H1 (cell line): ENCODE measurements at regions not wholly inside any gene's neighbourhood (a gene's known extent, or its start where the extent isn't known, plus 50 kb on each side); places are given as distances from the start of the nearest gene placed in this dataset.

Experiments
- CTBP2 ChIP-seq: IDR thresholded peaks from 2 replicates; pipeline ENCODE4 v1.7.0; 2011; ENCODE audit warnings: borderline replicate concordance, mild to moderate bottlenecking, moderate library complexity, mixed read lengths, low read length; ENCODE audit not compliant: insufficient read depth, insufficient read length
- HDAC2 ChIP-seq, 2 experiments: fragments of 300-600 bp in 1 of 2; sonication (generic) in 1 of 2; IDR thresholded peaks; 2 replicates each; pipeline ENCODE4 v1.6.1; 2011 to 2012; ENCODE audit warnings: low read depth in 2 of 2, low read length in 2 of 2, mild to moderate bottlenecking in 2 of 2, moderate library complexity in 2 of 2, borderline replicate concordance in 1 of 2, inconsistent platforms in 1 of 2
- NRF1 ChIP-seq: IDR thresholded peaks from 2 replicates; pipeline ENCODE4 v1.6.1; 2011; ENCODE audit warnings: mild to moderate bottlenecking, low read depth, low read length, improper control_type of control experiment
- PHF8 ChIP-seq: fragments of 200-600 bp; sonication (generic); conservative IDR thresholded peaks from 2 replicates; pipeline ENCODE4 v1.7.1; 2012; ENCODE audit warnings: low read depth, mild to moderate bottlenecking, inconsistent platforms, low read length, moderate library complexity
- POLR2A ChIP-seq, 2 experiments: IDR thresholded peaks; 1 replicate in 1 of 2; 2 replicates in 1 of 2; pipeline ENCODE4 v1.6.1; 2011; ENCODE audit warnings: low read depth in 2 of 2, low read length in 2 of 2, mild to moderate bottlenecking in 2 of 2; ENCODE audit errors: control extremely low read depth in 1 of 2
- POU5F1 ChIP-seq: IDR thresholded peaks from 2 replicates; pipeline ENCODE4 v1.6.1; 2011; ENCODE audit warnings: low read depth, mild to moderate bottlenecking, low read length, moderate library complexity
- RFX5 ChIP-seq: IDR thresholded peaks from 2 replicates; pipeline ENCODE4 v1.6.1; 2011; ENCODE audit warnings: low read depth, low read length, improper control_type of control experiment, borderline replicate concordance
- RXRA ChIP-seq: IDR thresholded peaks from 2 replicates; pipeline ENCODE4 v1.6.1; 2011; ENCODE audit warnings: low read depth, mild to moderate bottlenecking, low read length, moderate library complexity; ENCODE audit not compliant: insufficient read depth
- SIX5 ChIP-seq: IDR thresholded peaks from 2 replicates; pipeline ENCODE4 v1.6.1; 2011; ENCODE audit warnings: mild to moderate bottlenecking, low read depth, low read length
- TAF1 ChIP-seq: IDR thresholded peaks from 2 replicates; pipeline ENCODE4 v1.6.1; 2011; ENCODE audit warnings: mild to moderate bottlenecking, low read depth, low read length
- TF ChIP-seq, protein P1 (sequence below): fragments of 300-600 bp; sonication (generic); IDR thresholded peaks from 2 replicates; pipeline ENCODE4 v1.7.1; 2012; ENCODE audit warnings: low read length, moderate library complexity, mild to moderate bottlenecking, inconsistent platforms; ENCODE audit not compliant: insufficient replicate concordance

DNA sequence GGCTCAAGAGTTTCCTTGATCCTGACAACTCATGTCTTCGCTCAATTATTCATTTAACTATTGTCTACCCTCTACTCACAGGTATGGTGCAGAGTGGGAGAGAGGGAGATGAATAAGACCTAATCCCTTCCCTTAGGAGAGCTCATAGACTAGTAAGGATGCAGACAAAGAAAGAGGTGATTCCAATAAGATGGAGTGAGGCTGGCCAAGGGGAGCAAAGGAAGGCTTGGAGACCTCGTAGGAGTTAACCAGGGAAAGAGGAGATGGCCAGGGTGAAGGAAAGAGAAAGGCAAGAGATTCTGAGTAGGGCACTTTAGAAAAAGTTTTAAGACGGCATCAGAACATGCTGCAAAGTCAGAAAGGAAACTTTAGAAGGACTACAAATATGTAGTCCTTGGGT is 588.5 kb downstream of the VRK1 start (continued):
- TF ChIP-seq, protein P1, sequence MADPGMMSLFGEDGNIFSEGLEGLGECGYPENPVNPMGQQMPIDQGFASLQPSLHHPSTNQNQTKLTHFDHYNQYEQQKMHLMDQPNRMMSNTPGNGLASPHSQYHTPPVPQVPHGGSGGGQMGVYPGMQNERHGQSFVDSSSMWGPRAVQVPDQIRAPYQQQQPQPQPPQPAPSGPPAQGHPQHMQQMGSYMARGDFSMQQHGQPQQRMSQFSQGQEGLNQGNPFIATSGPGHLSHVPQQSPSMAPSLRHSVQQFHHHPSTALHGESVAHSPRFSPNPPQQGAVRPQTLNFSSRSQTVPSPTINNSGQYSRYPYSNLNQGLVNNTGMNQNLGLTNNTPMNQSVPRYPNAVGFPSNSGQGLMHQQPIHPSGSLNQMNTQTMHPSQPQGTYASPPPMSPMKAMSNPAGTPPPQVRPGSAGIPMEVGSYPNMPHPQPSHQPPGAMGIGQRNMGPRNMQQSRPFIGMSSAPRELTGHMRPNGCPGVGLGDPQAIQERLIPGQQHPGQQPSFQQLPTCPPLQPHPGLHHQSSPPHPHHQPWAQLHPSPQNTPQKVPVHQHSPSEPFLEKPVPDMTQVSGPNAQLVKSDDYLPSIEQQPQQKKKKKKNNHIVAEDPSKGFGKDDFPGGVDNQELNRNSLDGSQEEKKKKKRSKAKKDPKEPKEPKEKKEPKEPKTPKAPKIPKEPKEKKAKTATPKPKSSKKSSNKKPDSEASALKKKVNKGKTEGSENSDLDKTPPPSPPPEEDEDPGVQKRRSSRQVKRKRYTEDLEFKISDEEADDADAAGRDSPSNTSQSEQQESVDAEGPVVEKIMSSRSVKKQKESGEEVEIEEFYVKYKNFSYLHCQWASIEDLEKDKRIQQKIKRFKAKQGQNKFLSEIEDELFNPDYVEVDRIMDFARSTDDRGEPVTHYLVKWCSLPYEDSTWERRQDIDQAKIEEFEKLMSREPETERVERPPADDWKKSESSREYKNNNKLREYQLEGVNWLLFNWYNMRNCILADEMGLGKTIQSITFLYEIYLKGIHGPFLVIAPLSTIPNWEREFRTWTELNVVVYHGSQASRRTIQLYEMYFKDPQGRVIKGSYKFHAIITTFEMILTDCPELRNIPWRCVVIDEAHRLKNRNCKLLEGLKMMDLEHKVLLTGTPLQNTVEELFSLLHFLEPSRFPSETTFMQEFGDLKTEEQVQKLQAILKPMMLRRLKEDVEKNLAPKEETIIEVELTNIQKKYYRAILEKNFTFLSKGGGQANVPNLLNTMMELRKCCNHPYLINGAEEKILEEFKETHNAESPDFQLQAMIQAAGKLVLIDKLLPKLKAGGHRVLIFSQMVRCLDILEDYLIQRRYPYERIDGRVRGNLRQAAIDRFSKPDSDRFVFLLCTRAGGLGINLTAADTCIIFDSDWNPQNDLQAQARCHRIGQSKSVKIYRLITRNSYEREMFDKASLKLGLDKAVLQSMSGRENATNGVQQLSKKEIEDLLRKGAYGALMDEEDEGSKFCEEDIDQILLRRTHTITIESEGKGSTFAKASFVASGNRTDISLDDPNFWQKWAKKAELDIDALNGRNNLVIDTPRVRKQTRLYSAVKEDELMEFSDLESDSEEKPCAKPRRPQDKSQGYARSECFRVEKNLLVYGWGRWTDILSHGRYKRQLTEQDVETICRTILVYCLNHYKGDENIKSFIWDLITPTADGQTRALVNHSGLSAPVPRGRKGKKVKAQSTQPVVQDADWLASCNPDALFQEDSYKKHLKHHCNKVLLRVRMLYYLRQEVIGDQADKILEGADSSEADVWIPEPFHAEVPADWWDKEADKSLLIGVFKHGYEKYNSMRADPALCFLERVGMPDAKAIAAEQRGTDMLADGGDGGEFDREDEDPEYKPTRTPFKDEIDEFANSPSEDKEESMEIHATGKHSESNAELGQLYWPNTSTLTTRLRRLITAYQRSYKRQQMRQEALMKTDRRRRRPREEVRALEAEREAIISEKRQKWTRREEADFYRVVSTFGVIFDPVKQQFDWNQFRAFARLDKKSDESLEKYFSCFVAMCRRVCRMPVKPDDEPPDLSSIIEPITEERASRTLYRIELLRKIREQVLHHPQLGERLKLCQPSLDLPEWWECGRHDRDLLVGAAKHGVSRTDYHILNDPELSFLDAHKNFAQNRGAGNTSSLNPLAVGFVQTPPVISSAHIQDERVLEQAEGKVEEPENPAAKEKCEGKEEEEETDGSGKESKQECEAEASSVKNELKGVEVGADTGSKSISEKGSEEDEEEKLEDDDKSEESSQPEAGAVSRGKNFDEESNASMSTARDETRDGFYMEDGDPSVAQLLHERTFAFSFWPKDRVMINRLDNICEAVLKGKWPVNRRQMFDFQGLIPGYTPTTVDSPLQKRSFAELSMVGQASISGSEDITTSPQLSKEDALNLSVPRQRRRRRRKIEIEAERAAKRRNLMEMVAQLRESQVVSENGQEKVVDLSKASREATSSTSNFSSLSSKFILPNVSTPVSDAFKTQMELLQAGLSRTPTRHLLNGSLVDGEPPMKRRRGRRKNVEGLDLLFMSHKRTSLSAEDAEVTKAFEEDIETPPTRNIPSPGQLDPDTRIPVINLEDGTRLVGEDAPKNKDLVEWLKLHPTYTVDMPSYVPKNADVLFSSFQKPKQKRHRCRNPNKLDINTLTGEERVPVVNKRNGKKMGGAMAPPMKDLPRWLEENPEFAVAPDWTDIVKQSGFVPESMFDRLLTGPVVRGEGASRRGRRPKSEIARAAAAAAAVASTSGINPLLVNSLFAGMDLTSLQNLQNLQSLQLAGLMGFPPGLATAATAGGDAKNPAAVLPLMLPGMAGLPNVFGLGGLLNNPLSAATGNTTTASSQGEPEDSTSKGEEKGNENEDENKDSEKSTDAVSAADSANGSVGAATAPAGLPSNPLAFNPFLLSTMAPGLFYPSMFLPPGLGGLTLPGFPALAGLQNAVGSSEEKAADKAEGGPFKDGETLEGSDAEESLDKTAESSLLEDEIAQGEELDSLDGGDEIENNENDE, result no peak
- TF ChIP-seq CTBP2 (no peak), TAF1 (no peak), SIX5 (no peak), POU5F1 (no peak), RXRA (no peak), NRF1 (no peak), PHF8 (no peak), POLR2A (IDR thresholded peaks at IDR 0.05; ENCODE audit: control extremely low read depth in 1 of 2, low read depth in 2 of 2, low read length in 2 of 2) (no peak), RFX5 (no peak), HDAC2 (IDR thresholded peaks at IDR 0.05; ENCODE audit: borderline replicate concordance in 1 of 2, low read depth in 2 of 2, low read length in 2 of 2) (no peak)
- TF ChIP-seq, all 59 proteins: peak for 0
